Urinary bladder (tissue), 3 donors: ENCODE measurements at regions not wholly inside any gene's neighbourhood (a gene's known extent, or its start where the extent isn't known, plus 50 kb on each side); places are given as distances from the start of the nearest gene placed in this dataset.
"Not testable (repeated sequence)": the region's sequence is repeated elsewhere in the genome, so short reads cannot be mapped to it uniquely, and the experiment has no call there.

Experiments
- DNase-seq: peaks from one replicate; pipeline ENCODE4 v3.0.0-alpha.2; 2015; ENCODE audit errors: extremely low spot score
- H3K27ac ChIP-seq: one replicate; pipeline ENCODE4 v1.5.1; 2013; ENCODE audit warnings: low read depth, mild to moderate bottlenecking, moderate library complexity
- H3K36me3 ChIP-seq: one replicate; pipeline ENCODE4 v1.6.1; 2013; ENCODE audit warnings: mild to moderate bottlenecking, moderate library complexity; ENCODE audit not compliant: insufficient read depth
- H3K4me1 ChIP-seq: one replicate; pipeline ENCODE4 v1.6.1; 2013; ENCODE audit warnings: mild to moderate bottlenecking, moderate library complexity; ENCODE audit not compliant: insufficient read depth
- H3K4me3 ChIP-seq: one replicate; pipeline ENCODE4 v1.5.1; 2013; ENCODE audit warnings: low read depth, low read length
- WGBS: extraction: QIAGEN DNeasy Blood & Tissue Kit; methylation state at CpG from one replicate; pipeline ENCODE4 v1.1.7; 2013; 5-methylcytosine and 5-hydroxymethylcytosine counted together
- donor health status: healthy with polysubstance abuse.
- donor health status: healthy.

GRCh38 chr10:117838500-117839498, 207.9 kb downstream of the RAB11FIP2 start:
- H3K4me1 ChIP-seq, DNase-seq, H3K27ac ChIP-seq, H3K4me3 ChIP-seq, H3K36me3 ChIP-seq: not testable (repeated sequence)
- WGBS, result 52% methylated on average over 33 of the region's 39 CpGs

- 82% methylated on average over 1 of the region's 1 CpG for WGBS
- not testable (repeated sequence) for H3K4me1 ChIP-seq, DNase-seq, H3K36me3 ChIP-seq, H3K4me3 ChIP-seq, H3K27ac ChIP-seq
Observed at GRCh38 chr10:117856426-117856825, 190.3 kb downstream of the RAB11FIP2 start.

GRCh38 chr10:117860135-117860534, 186.6 kb downstream of the RAB11FIP2 start:
- H3K27ac ChIP-seq, result no peak overlapping the region
- no peak for DNase-seq
- 81% methylated on average over 5 of the region's 5 CpGs for WGBS

GRCh38 chr10:117860823-117861222, 185.9 kb downstream of the RAB11FIP2 start:
- no peak overlapping the region for H3K4me3 ChIP-seq
- no peaks in the 10 kb centered on the region for H3K36me3 ChIP-seq
- DNase-seq, result no peak
- H3K27ac ChIP-seq, result no peak overlapping the region
- no peaks in the 10 kb centered on the region for H3K4me1 ChIP-seq

More at GRCh38 chr10:117860135-117860534, 186.6 kb downstream of the RAB11FIP2 start:
- Histone ChIP-seq H3K4me3 (no peak overlapping the region), H3K4me1 (no peaks in the 10 kb centered on the region), H3K36me3 (no peaks in the 10 kb centered on the region)

GRCh38 chr10:117861329-117861728, 185.4 kb downstream of the RAB11FIP2 start:
- WGBS, result 89% methylated on average over 4 of the region's 4 CpGs

GRCh38 chr10:117863771-117864170, 183.0 kb downstream of the RAB11FIP2 start:
- 77% methylated on average over 2 of the region's 2 CpGs for WGBS
- Histone ChIP-seq H3K36me3 (no peaks in the 10 kb centered on the region), H3K27ac (no peak overlapping the region), H3K4me1 (no peaks in the 10 kb centered on the region), H3K4me3 (no peak overlapping the region)
- DNase-seq, result no peak

More at GRCh38 chr10:117861329-117861728, 185.4 kb downstream of the RAB11FIP2 start:
- Histone ChIP-seq H3K4me1 (no peaks in the 10 kb centered on the region), H3K27ac (no peak overlapping the region), H3K36me3 (no peaks in the 10 kb centered on the region), H3K4me3 (no peak overlapping the region)
- no peak for DNase-seq

GRCh38 chr10:117865945-117866344, 180.8 kb downstream of the RAB11FIP2 start:
- Histone ChIP-seq H3K4me3 (no peak overlapping the region), H3K4me1 (no peaks in the 10 kb centered on the region), H3K27ac (no peak overlapping the region), H3K36me3 (no peaks in the 10 kb centered on the region)
- WGBS, result 77% methylated on average over 4 of the region's 4 CpGs
- no peak for DNase-seq

- no peak for DNase-seq
- H3K4me1 ChIP-seq, result no peaks in the 10 kb centered on the region
- H3K36me3 ChIP-seq, result no peaks in the 10 kb centered on the region
- WGBS, result 79% methylated on average over 9 of the region's 9 CpGs
- H3K27ac ChIP-seq, result no peak overlapping the region
- H3K4me3 ChIP-seq, result no peak overlapping the region
Observed at GRCh38 chr10:117868151-117868550, 178.6 kb downstream of the RAB11FIP2 start.

- Histone ChIP-seq H3K4me1 (no peaks in the 10 kb centered on the region), H3K4me3 (no peak overlapping the region), H3K27ac (no peak overlapping the region), H3K36me3 (no peaks in the 10 kb centered on the region)
- WGBS, result 61% methylated on average over 2 of the region's 2 CpGs
- no peak for DNase-seq
Observed at GRCh38 chr10:117875793-117876192, 170.9 kb downstream of the RAB11FIP2 start.

- H3K27ac ChIP-seq, result no peak overlapping the region
- no peak overlapping the region for H3K4me3 ChIP-seq
- no peaks in the 10 kb centered on the region for H3K4me1 ChIP-seq
- 48% methylated on average over 2 of the region's 2 CpGs for WGBS
- DNase-seq, result no peak
- H3K36me3 ChIP-seq, result no peaks in the 10 kb centered on the region
Observed at GRCh38 chr10:117876210-117876609, 170.5 kb downstream of the RAB11FIP2 start.

- no peak for DNase-seq
- 75% methylated on average over 5 of the region's 5 CpGs for WGBS
Observed at GRCh38 chr10:117878626-117879025, 168.1 kb downstream of the RAB11FIP2 start.

GRCh38 chr10:117884093-117884492, 162.6 kb downstream of the RAB11FIP2 start:
- no peak for DNase-seq
- H3K4me1 ChIP-seq, result no peaks in the 10 kb centered on the region
- 74% methylated on average over 4 of the region's 4 CpGs for WGBS

More at GRCh38 chr10:117878626-117879025, 168.1 kb downstream of the RAB11FIP2 start:
- Histone ChIP-seq H3K27ac (no peak overlapping the region), H3K4me3 (no peak overlapping the region), H3K36me3 (no peaks in the 10 kb centered on the region), H3K4me1 (no peaks in the 10 kb centered on the region)

GRCh38 chr10:117884592-117884991, 162.1 kb downstream of the RAB11FIP2 start:
- H3K27ac ChIP-seq, result no peak overlapping the region
- no peaks in the 10 kb centered on the region for H3K4me1 ChIP-seq
- no peak overlapping the region for H3K4me3 ChIP-seq
- WGBS, result 41% methylated on average over 6 of the region's 6 CpGs
- no peak for DNase-seq
- H3K36me3 ChIP-seq, result no peaks in the 10 kb centered on the region

More at GRCh38 chr10:117884093-117884492, 162.6 kb downstream of the RAB11FIP2 start:
- H3K36me3 ChIP-seq, result no peaks in the 10 kb centered on the region
- H3K27ac ChIP-seq, result no peak overlapping the region
- H3K4me3 ChIP-seq, result no peak overlapping the region

- Histone ChIP-seq H3K27ac (no peak overlapping the region), H3K36me3 (no peaks in the 10 kb centered on the region), H3K4me1 (no peaks in the 10 kb centered on the region), H3K4me3 (no peak overlapping the region)
- 46% methylated on average over 14 of the region's 14 CpGs for WGBS
- DNase-seq, result no peak
Observed at GRCh38 chr10:117885206-117885829, 161.4 kb downstream of the RAB11FIP2 start.
